AG08396 (cell line): ENCODE measurements at regions not wholly inside any gene's neighbourhood (a gene's known extent, or its start where the extent isn't known, plus 50 kb on each side); places are given as distances from the start of the nearest gene placed in this dataset.
A peak's percentile ranks its signal among the peaks of the same experiment; 100 is the strongest.
"Not testable (repeated sequence)": the region's sequence is repeated elsewhere in the genome, so short reads cannot be mapped to it uniquely, and the experiment has no call there.

ENCODE experiments used
- DNase-seq: peaks from one replicate; pipeline ENCODE4 v3.0.0; 2012; ENCODE audit warnings: low spot score, mixed read lengths

DNA sequence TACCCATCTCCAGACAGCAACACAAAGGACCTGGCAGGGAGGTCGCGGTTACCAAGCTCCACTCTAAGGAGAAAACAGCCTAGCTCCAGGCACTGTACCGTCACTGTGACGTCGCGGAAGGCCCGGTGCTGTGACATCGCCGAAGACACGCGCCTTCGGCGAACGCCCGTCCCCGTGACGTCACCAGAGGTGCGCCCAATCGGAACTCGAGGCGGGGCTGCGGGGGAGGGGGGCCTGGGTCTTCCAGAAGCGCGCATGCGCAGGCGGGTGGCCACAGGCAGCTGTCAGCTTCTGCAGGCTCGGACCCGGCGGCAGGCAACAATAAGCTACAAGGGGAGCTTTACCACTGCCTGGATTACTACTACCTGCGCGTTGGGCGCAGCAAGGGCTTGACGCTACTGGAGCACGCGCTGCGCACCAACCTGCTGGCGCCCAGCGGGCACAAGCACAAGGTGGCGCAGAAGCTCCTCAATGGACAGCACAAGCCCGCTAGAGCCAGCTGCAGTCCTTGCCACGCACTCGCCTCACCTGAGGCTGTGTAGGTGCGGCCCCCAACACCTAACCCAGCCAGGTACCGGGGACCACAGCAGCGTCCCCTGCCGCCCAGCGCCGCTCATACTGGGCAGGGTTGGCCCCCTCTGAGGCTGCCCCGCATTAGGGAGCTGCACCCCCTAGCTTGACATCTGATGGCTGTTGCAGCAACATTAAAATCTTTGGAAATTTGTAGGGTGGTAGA, 208.4 kb downstream of the TPST1 start:
- peak; percentile 86 for DNase-seq

- no peak for DNase-seq
Observed at GRCh38 chr7:66415659-66416265, 210.6 kb downstream of the TPST1 start.

DNA sequence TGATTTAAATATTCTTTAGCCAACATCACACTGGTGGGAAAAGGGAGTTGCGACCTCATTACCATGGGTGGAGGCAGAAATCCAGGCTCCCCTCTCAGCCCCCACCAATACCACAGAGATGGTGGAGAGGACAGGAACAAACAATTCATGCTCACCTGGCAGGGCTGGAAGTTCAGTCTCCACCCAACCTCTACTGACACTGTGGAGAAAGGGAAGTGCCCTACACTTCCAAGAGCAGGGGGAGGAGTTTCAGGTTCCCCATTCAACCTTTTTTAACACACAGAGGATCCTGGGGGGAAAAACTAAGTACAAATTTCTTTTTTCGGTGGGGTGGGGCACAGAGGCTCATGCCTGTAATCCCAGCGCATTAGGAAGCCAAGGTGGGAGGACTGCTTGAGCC, 210.1 kb upstream of the KCTD7 start:
- DNase-seq, result no peak

GRCh38 chr7:66419210-66419609, 209.5 kb upstream of the KCTD7 start:
- no peak for DNase-seq

GRCh38 chr7:66421830-66422475, 206.7 kb upstream of the KCTD7 start:
- no peak for DNase-seq

- no peak for DNase-seq
Observed at GRCh38 chr7:66423729-66424128, 205.0 kb upstream of the KCTD7 start.

- no peak for DNase-seq
Observed at GRCh38 chr7:66426332-66426731, 202.3 kb upstream of the KCTD7 start.

GRCh38 chr7:66426996-66427395, 201.7 kb upstream of the KCTD7 start:
- no peak for DNase-seq

DNA sequence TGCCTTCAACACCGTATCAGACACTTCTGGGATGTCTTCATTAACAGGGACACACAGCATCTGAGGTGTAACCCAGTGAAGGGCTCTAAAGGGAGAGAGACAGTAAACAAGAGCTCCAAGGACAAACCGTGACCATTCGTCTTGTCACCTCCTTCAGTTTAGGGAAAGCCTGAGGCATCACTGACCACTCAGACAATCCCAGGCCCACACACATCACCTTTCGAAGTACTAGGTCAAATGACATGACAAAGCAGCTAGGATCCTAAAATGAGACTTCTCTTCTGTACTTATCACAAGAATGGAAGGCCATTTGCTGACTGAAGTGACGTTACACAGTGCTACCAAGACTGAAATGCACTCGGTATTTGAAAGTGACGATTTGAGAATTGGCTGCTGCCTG, 200.7 kb upstream of the KCTD7 start:
- no peak for DNase-seq

GRCh38 chr7:66429498-66430163, 199.1 kb upstream of the KCTD7 start:
- DNase-seq, result no peak

- DNase-seq, result no peak
Observed at GRCh38 chr7:66430164-66430545, 198.5 kb upstream of the KCTD7 start.

- not testable (repeated sequence) for DNase-seq
Observed at GRCh38 chr7:66438703-66439405, 189.8 kb upstream of the KCTD7 start.

GRCh38 chr7:66442385-66442784, 186.3 kb upstream of the KCTD7 start:
- DNase-seq, result no peak

DNA sequence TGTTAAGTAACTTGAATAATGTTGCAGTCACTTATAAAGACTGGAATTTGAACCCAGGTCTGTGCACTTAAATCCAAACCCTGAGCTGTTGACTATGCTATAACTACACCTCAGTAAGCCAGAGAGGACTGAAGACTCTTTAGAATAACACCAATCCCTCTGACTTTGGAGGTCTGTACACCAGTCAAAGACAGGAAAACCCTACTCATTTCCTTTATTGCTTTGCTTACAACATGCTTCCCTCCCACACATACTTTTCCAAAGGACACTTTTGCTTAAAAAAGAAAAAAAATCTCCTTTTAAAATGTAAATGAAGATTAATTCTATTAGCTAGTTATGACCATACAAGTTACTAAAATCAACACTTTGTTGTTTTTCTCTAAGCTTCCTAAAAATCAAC, 184.7 kb upstream of the KCTD7 start:
- no peak for DNase-seq

- DNase-seq, result not testable (repeated sequence)
Observed at GRCh38 chr7:66447007-66447406, 181.7 kb upstream of the KCTD7 start.

DNA sequence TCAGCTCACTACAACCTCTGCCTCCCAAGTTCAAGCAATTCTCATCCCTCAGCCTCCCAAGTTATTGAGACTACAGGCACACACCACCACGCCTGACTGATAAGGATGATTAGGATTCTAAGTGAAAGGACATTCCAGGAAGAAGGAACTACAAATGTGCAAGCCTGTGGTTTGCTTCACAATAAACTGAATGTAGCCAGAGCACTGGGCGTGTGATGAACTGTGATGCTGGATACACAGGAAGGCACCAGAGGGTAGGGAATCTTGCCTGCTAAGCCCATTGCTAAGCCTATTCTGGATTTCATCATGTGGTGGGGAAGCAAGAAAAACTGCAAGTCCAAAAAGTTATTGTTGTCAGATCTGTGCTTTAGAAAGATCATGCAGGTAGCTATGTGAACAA, 177.9 kb upstream of the KCTD7 start:
- DNase-seq, result not testable (repeated sequence)

DNA sequence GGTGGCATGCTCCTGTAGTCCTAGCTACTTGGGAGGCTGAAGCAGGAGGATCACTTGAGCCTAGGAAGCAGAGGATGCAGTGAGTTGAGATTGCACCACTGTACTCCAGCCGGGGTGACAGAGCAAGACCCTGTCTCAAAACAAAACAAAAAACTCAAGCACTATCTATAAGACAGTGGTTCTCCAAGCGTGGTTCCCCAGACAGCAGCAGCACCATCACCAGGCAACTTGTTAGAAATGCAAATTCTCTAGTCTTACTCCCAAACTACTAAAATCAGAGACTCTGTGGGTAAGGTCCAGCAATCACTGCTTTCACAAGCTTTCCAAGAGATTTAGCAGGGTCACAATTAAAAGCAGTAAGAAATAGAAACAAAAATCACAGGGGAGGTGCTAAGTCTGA, 177.0 kb upstream of the KCTD7 start:
- not testable (repeated sequence) for DNase-seq

DNA sequence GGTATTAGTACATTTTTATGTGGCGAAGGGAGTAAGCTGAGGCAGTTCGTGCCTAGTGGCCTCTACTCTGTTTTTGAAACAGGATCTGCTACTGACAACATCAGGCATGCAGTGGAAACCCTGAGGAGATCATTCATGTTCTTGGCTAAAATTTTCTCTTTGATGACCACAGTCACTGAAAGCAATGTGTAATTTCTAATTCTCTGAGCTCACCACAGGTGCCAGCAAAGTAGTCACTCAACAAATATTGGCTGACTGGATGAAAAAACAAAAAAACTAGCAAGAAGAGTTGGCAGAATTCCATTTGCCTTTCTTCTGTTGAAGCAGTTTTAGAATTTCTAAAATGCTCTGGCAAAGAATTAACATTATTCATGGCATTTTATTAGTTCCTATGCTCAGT, 176.5 kb upstream of the KCTD7 start:
- no peak for DNase-seq

DNA sequence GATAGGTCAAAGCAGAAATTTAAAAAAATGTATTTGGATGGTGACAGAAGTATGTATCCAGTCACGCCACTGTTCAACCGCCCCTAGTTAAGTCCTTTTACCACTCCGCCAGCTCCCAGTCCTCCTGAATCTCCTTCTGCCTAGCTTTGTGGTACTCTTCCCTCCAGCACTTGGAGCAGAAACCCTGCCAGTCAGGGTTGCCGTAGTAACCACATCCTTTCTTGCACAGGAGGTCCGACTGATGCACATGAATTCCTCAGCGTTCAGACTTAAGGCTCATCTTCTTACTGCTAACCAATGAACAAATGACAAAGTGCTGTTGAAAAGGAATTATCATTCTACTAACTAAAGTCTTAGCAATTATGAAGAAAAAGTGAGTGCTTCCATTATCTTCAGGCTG, 175.3 kb upstream of the KCTD7 start:
- DNase-seq, result no peak

DNA sequence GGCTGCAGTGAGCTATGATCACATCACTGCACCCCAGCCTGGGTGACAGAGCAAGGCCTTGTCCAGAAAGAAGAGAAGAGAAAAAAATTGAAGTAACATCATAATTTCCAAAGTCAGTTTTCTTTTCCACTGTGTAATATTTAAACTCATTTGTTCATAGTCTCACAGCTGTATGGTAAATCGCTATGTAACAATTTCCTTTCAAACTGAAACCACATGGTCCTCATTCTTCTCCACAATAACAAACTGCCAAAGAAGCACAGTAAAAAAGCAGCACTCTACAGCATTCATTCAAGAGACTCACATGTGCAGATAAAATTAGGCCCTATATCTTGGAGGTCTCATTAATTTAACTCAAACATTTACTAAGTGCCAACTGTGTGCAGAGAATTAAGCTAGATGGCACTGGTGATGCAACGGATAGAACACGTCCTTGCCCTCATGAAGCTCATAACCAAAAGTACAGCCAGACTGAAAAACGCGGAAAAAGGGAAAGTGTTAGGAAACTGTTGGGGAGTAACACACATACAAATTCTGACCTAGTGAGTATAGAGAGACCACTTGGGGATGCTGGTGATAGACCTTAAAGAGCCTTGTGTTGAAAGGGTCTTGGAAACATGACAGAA, 174.0 kb upstream of the KCTD7 start:
- no peak for DNase-seq

DNA sequence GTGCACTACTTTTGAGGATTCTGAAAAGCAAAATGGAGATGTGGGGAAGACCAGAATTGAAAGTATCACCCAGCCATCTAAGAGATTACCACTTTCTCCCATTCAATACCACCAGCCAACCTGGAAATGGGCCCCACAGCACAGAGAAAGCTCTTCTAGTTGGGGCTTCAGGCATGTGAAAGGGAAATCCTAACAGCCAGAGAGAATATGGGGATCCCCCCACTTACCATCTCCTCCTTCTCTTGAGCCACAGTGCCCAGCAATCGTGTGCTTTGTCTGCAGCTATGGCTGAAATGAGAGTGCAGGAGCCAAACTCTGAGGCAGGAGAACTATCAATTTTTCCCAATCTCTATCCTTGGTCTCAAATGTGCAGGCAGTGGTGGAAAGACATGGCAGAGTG, 173.2 kb upstream of the KCTD7 start:
- DNase-seq, result not testable (repeated sequence)

- DNase-seq, result not testable (repeated sequence)
Observed at GRCh38 chr7:66456431-66456830, 172.2 kb upstream of the KCTD7 start.
